HEK293T (cell line): ENCODE measurements at regions not wholly inside any gene's neighbourhood (a gene's known extent, or its start where the extent isn't known, plus 50 kb on each side); places are given as distances from the start of the nearest gene placed in this dataset.

Source experiments
- ARNT ChIP-seq: fragments of 450-650 bp; IDR thresholded peaks from 2 replicates; pipeline ENCODE4 v1.6.1; 2017; ENCODE audit warnings: mild to moderate bottlenecking
- ELF4 ChIP-seq: fragments of 450-650 bp; IDR thresholded peaks from 2 replicates; pipeline ENCODE4 v1.6.1; 2017; ENCODE audit warnings: antibody characterized with exemption
- FOXK2 ChIP-seq: fragments of 450-650 bp; IDR thresholded peaks from 2 replicates; pipeline ENCODE4 v1.6.1; 2016; ENCODE audit warnings: mild to moderate bottlenecking
- FOXM1 ChIP-seq: fragments of 450-650 bp; IDR thresholded peaks from 2 replicates; pipeline ENCODE4 v1.6.1; 2017; ENCODE audit warnings: mild to moderate bottlenecking, borderline replicate concordance
- HDGF ChIP-seq: fragments of 450-650 bp; IDR thresholded peaks from 2 replicates; pipeline ENCODE4 v1.6.1; 2017; ENCODE audit warnings: antibody characterized with exemption, borderline replicate concordance
- LEF1 ChIP-seq: fragments of 450-650 bp; IDR thresholded peaks from 2 replicates; pipeline ENCODE4 v1.6.1; 2017; ENCODE audit warnings: mild to moderate bottlenecking, borderline replicate concordance
- NFRKB ChIP-seq: fragments of 450-650 bp; IDR thresholded peaks from 2 replicates; pipeline ENCODE4 v1.6.1; 2016; ENCODE audit warnings: mild to moderate bottlenecking, moderate library complexity
- SP1 ChIP-seq: fragments of 450-650 bp; IDR thresholded peaks from 2 replicates; pipeline ENCODE4 v1.6.1; 2017
- SUZ12 ChIP-seq: fragments of 450-650 bp; IDR thresholded peaks from 2 replicates; pipeline ENCODE4 v1.6.1; 2016; ENCODE audit warnings: mild to moderate bottlenecking
- TARDBP ChIP-seq: fragments of 450-650 bp; IDR thresholded peaks from 2 replicates; pipeline ENCODE4 v1.6.1; 2016

GRCh38 chr5:125337294-125337693, 590.9 kb upstream of the ZNF608 start:
- TF ChIP-seq SP1 (no peak), ARNT (no peak), FOXK2 (no peak), FOXM1 (no peak), SUZ12 (no peak), NFRKB (no peak), TARDBP (no peak), HDGF (no peak), LEF1 (no peak), ELF4 (no peak)
